ENCODE measurements at regions not wholly inside any gene's neighbourhood (a gene's known extent, or its start where the extent isn't known, plus 50 kb on each side); places are given as distances from the start of the nearest gene placed in this dataset.

DNA sequence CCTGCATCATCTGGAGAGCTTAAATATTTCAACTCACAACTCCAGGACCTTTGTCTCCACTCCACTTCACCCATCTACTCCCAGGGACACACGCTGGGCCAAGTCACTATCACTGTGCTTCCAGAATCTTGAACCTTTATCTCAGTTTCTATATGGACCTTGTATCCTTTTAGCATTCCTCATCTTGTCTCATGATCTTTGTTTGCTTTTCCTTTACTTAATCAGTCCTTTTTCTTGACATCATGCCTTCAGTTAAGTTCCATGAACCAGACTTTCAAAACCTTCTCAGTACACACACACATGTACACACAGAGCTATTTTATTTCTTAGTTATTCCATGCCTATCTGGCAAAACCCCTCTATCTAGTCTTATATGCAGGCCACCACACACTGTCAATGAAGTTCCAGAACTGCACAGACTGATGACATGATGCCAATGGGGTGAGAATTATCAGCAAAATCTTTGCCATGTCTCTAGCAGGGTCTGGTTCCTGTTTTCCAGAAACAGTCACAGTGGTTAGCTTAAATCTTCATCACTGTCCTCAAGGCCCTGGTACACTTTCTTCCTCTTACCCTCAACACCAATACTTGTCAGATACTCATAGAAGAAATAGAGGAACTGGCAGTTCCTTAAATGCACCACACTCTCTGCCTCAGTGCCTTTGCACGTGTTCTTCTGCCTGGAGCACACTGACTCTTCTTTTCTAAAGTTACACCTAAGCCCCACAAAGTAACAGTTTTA, 77.6 kb upstream of the STARD13 start:
- TF ChIP-seq CTCF (IDR thresholded peaks at IDR 0.05): no peak
- no peak for TF ChIP-seq POLR2A (IDR thresholded peaks at IDR 0.05)
